ENCODE measurements at regions not wholly inside any gene's neighbourhood (a gene's known extent, or its start where the extent isn't known, plus 50 kb on each side); places are given as distances from the start of the nearest gene placed in this dataset.

DNA sequence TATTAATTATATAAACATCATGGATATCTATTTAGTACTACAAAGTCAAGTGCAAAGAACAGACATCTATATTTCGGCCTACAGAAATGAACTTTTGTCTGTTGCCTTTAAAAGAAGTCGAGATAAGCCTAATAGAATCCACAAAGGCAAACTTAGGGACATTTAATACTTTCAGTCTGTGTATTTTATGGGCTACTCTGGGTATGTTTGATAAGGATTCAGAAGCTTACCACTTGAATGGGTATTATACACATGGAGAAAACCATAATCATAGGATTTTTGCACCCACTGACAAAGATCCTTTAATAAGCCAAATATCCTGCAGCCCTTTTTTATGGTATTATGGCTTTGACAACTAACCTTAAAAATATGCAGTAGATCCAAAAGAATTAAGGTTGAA lies 224.8 kb downstream of the LMO4 start:
- WGBS, 2 donors (ENCODE audit: low coverage in 1 of 2): 79 to 89% methylated on average over 2 of the region's 2 CpGs
- Histone ChIP-seq H3K4me3 (no peak overlapping the region), H3K27me3 (no peaks in the 10 kb centered on the region), H3K9me3 (no peaks in the 10 kb centered on the region), H3K36me3 (no peaks in the 10 kb centered on the region), H3K27ac (no peak overlapping the region), H3K4me1 (peaks cover 0 to 7% (median 0%) of the 10 kb centered on the region in 4 donors)
- no peak for DNase-seq
- in situ Hi-C loops (cut with MboI; ENCODE audit: low pct_ligation_motif_present in 1 of 4, low pct_unique_long_range_greater_than_20kb in 1 of 4, low sequenced_read_pairs in 3 of 4) (no loop called here), intact Hi-C loops (cut with DNase I; ENCODE audit: low total_unique reads) (no loop called here)
- TF ChIP-seq, protein P1, sequence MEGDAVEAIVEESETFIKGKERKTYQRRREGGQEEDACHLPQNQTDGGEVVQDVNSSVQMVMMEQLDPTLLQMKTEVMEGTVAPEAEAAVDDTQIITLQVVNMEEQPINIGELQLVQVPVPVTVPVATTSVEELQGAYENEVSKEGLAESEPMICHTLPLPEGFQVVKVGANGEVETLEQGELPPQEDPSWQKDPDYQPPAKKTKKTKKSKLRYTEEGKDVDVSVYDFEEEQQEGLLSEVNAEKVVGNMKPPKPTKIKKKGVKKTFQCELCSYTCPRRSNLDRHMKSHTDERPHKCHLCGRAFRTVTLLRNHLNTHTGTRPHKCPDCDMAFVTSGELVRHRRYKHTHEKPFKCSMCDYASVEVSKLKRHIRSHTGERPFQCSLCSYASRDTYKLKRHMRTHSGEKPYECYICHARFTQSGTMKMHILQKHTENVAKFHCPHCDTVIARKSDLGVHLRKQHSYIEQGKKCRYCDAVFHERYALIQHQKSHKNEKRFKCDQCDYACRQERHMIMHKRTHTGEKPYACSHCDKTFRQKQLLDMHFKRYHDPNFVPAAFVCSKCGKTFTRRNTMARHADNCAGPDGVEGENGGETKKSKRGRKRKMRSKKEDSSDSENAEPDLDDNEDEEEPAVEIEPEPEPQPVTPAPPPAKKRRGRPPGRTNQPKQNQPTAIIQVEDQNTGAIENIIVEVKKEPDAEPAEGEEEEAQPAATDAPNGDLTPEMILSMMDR (IDR thresholded peaks at IDR 0.05): no peak
- TF ChIP-seq POLR2AphosphoS5 (IDR thresholded peaks at IDR 0.05): no peak
- no peak for TF ChIP-seq EP300 (IDR thresholded peaks at IDR 0.05; ENCODE audit: low read depth)
- TF ChIP-seq POLR2A (IDR thresholded peaks at IDR 0.05): no peak

GRCh38 chr1:87555366-87555765 lies 226.7 kb downstream of the LMO4 start:
- peaks cover 0 to under 1% (median 0%) of the 10 kb centered on the region in 4 donors for H3K4me1 ChIP-seq
- no peaks in the 10 kb centered on the region for H3K36me3 ChIP-seq
- no peak overlapping the region for H3K4me3 ChIP-seq
- no peak for TF ChIP-seq POLR2A (IDR thresholded peaks at IDR 0.05)
- TF ChIP-seq, protein P1 (IDR thresholded peaks at IDR 0.05): no peak
- no peak for TF ChIP-seq EP300 (IDR thresholded peaks at IDR 0.05; ENCODE audit: low read depth)
- no peak for TF ChIP-seq POLR2AphosphoS5 (IDR thresholded peaks at IDR 0.05)
- WGBS, 2 donors (ENCODE audit: low coverage in 1 of 2): 93% methylated on average over 1 of the region's 1 CpG; no CpG with 5 or more reads in 1 of the 2 donors
- intact Hi-C loops (cut with DNase I; ENCODE audit: low total_unique reads) (no loop called here), in situ Hi-C loops (cut with MboI; ENCODE audit: low pct_ligation_motif_present in 1 of 4, low pct_unique_long_range_greater_than_20kb in 1 of 4, low sequenced_read_pairs in 3 of 4) (no loop called here)
- no peaks in the 10 kb centered on the region for H3K9me3 ChIP-seq
- no peak overlapping the region for H3K27ac ChIP-seq
- no peak for DNase-seq
- no peaks in the 10 kb centered on the region for H3K27me3 ChIP-seq

DNA sequence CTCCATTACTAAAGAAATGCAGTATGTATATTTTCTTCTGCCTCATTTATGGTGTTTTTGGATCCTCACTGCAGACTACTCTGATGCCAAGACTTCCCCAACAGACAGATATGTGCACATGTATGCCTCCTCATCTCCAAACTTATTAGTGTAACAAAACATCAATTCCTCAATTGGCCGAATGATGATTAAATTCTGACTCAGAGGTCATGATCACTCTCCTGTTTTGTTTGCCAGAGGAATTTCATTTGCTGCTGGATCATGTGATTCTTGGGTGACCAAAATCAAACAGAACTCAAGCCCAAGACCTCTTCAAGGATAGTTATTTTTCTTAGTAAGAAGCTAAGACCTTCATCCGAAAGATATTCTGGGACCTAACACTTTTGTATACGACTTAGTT lies 227.6 kb downstream of the LMO4 start:
- 90 to 96% methylated on average over 3 of the region's 3 CpGs for WGBS, 2 donors (ENCODE audit: low coverage in 1 of 2)
- Histone ChIP-seq H3K36me3 (no peaks in the 10 kb centered on the region), H3K9me3 (no peaks in the 10 kb centered on the region), H3K4me3 (no peak overlapping the region), H3K27me3 (no peaks in the 10 kb centered on the region), H3K4me1 (no peaks in the 10 kb centered on the region), H3K27ac (no peak overlapping the region)
- DNase-seq: no peak
- in situ Hi-C loops (cut with MboI; ENCODE audit: low pct_ligation_motif_present in 1 of 4, low pct_unique_long_range_greater_than_20kb in 1 of 4, low sequenced_read_pairs in 3 of 4): no loop called here
- intact Hi-C loops (cut with DNase I; ENCODE audit: low total_unique reads): no loop called here
- TF ChIP-seq POLR2A (IDR thresholded peaks at IDR 0.05) (no peak), EP300 (IDR thresholded peaks at IDR 0.05; ENCODE audit: low read depth) (no peak), POLR2AphosphoS5 (IDR thresholded peaks at IDR 0.05) (no peak)
- TF ChIP-seq, protein P1 (IDR thresholded peaks at IDR 0.05): no peak

DNA sequence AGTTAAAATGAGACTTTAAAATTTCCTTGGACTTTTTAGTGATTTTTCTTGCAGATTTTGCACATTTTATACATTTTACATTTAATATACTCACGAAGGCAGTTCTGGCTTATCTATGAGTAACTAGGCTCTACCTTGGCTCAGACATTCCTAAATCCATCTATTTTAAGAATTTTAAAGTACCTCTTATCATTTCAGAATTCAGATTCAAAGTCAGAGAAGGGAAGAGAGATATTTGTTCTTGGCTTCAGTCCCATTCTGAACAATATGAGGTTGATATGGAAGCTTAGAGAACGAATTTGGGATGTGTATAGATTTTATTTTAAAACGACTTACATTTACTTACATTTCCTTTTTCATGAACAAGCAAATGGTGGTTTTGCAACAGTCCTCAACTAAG lies 230.2 kb downstream of the LMO4 start:
- Histone ChIP-seq H3K36me3 (no peaks in the 10 kb centered on the region), H3K27ac (no peak overlapping the region), H3K27me3 (no peaks in the 10 kb centered on the region), H3K4me1 (no peaks in the 10 kb centered on the region), H3K4me3 (no peak overlapping the region), H3K9me3 (no peaks in the 10 kb centered on the region)
- in situ Hi-C loops (cut with MboI; ENCODE audit: low pct_ligation_motif_present in 1 of 4, low pct_unique_long_range_greater_than_20kb in 1 of 4, low sequenced_read_pairs in 3 of 4) (no loop called here), intact Hi-C loops (cut with DNase I; ENCODE audit: low total_unique reads) (no loop called here)
- WGBS, 2 donors (ENCODE audit: low coverage in 1 of 2): 73 to 79% methylated on average over 3 of the region's 3 CpGs
- no peak for DNase-seq
- TF ChIP-seq POLR2AphosphoS5 (IDR thresholded peaks at IDR 0.05) (no peak), EP300 (IDR thresholded peaks at IDR 0.05; ENCODE audit: low read depth) (no peak), POLR2A (IDR thresholded peaks at IDR 0.05) (no peak)
- TF ChIP-seq, protein P1 (IDR thresholded peaks at IDR 0.05): no peak
